ENCODE measurements at regions not wholly inside any gene's neighbourhood (a gene's known extent, or its start where the extent isn't known, plus 50 kb on each side); places are given as distances from the start of the nearest gene placed in this dataset.

GRCh38 chr4:43983610-43984009 is 465.0 kb downstream of the KCTD8 start:
- Mint-ChIP-seq H3K4me3 (no peak overlapping the region), H3K27ac (no peak overlapping the region), H3K27me3 (ENCODE audit: insufficient read depth) (no peaks in the 10 kb centered on the region), H3K4me1 (ENCODE audit: low read depth) (no peaks in the 10 kb centered on the region), H3K36me3 (ENCODE audit: low read depth) (no peaks in the 10 kb centered on the region), H3K9me3 (peaks cover 16% of the 10 kb centered on the region)
- DNase-seq = no peak
- no peak for TF ChIP-seq CTCF (IDR thresholded peaks at IDR 0.05)

- no peaks in the 10 kb centered on the region for H3K36me3 Mint-ChIP-seq (ENCODE audit: low read depth)
- peaks cover 16% of the 10 kb centered on the region for H3K9me3 Mint-ChIP-seq
- no peaks in the 10 kb centered on the region for H3K4me1 Mint-ChIP-seq (ENCODE audit: low read depth)
- H3K27ac Mint-ChIP-seq = no peak overlapping the region
- H3K27me3 Mint-ChIP-seq (ENCODE audit: insufficient read depth) = no peaks in the 10 kb centered on the region
- no peak for TF ChIP-seq CTCF (IDR thresholded peaks at IDR 0.05)
- DNase-seq = no peak
- no peak overlapping the region for H3K4me3 Mint-ChIP-seq
These were observed 461.2 kb downstream of the KCTD8 start for GRCh38 chr4:43987331-43987944.

- DNase-seq = no peak
- no peak overlapping the region for H3K27ac Mint-ChIP-seq
- no peaks in the 10 kb centered on the region for H3K27me3 Mint-ChIP-seq (ENCODE audit: insufficient read depth)
- no peaks in the 10 kb centered on the region for H3K36me3 Mint-ChIP-seq (ENCODE audit: low read depth)
- no peaks in the 10 kb centered on the region for H3K4me1 Mint-ChIP-seq (ENCODE audit: low read depth)
- no peak for TF ChIP-seq CTCF (IDR thresholded peaks at IDR 0.05)
- H3K4me3 Mint-ChIP-seq = no peak overlapping the region
- H3K9me3 Mint-ChIP-seq = peaks cover under 1% of the 10 kb centered on the region; the same call in 1 of the 2 replicates
These were observed 458.1 kb downstream of the KCTD8 start for GRCh38 chr4:43990551-43990950.

GRCh38 chr4:43990963-43991362 is 457.6 kb downstream of the KCTD8 start:
- no peaks in the 10 kb centered on the region for H3K36me3 Mint-ChIP-seq (ENCODE audit: low read depth)
- H3K27me3 Mint-ChIP-seq (ENCODE audit: insufficient read depth) = no peaks in the 10 kb centered on the region
- no peak overlapping the region for H3K4me3 Mint-ChIP-seq
- no peaks in the 10 kb centered on the region; the same call in 1 of the 2 replicates for H3K9me3 Mint-ChIP-seq
- H3K4me1 Mint-ChIP-seq (ENCODE audit: low read depth) = no peaks in the 10 kb centered on the region
- no peak for TF ChIP-seq CTCF (IDR thresholded peaks at IDR 0.05)
- H3K27ac Mint-ChIP-seq = no peak overlapping the region
- DNase-seq = no peak

GRCh38 chr4:43992552-43992951 is 456.1 kb downstream of the KCTD8 start:
- H3K27me3 Mint-ChIP-seq (ENCODE audit: insufficient read depth) = no peaks in the 10 kb centered on the region
- H3K27ac Mint-ChIP-seq = no peak overlapping the region
- no peak overlapping the region for H3K4me3 Mint-ChIP-seq
- H3K9me3 Mint-ChIP-seq = no peaks in the 10 kb centered on the region; the same call in 1 of the 2 replicates
- no peak for DNase-seq
- no peaks in the 10 kb centered on the region for H3K36me3 Mint-ChIP-seq (ENCODE audit: low read depth)
- H3K4me1 Mint-ChIP-seq (ENCODE audit: low read depth) = no peaks in the 10 kb centered on the region
- TF ChIP-seq CTCF (IDR thresholded peaks at IDR 0.05) = no peak

All from HFFc6 (cell line).